Right lobe of liver (tissue), 6 donors: ENCODE measurements at regions not wholly inside any gene's neighbourhood (a gene's known extent, or its start where the extent isn't known, plus 50 kb on each side); places are given as distances from the start of the nearest gene placed in this dataset.

ENCODE experiments used
- ATAC-seq, 4 donors: fragments of 200-7000 bp; cut with Tn5 transposase; one replicate each; pipeline ENCODE4 v1.9.1; 2020; ENCODE audit warnings: mild to moderate bottlenecking in 4 of 4, moderate library complexity in 4 of 4
- DNase-seq, 3 donors: peaks; one replicate each; pipeline ENCODE4 v3.0.0-alpha.2; 2020
- H3K27ac ChIP-seq, 3 donors: fragments of 200-600 bp; one replicate each; pipeline ENCODE4 v1.8.0; 2022
- H3K27me3 ChIP-seq, 2 donors: fragments of 200-600 bp; one replicate each; pipeline ENCODE4 v1.8.0; 2022
- H3K36me3 ChIP-seq, 4 donors: fragments of 200-600 bp; sonication (generic) in 1 of 4; one replicate each; pipeline versions ENCODE4 v1.5.1 to v1.8.0; 2017 to 2022; ENCODE audit warnings: control low read depth in 1 of 4
- H3K4me1 ChIP-seq, 4 donors: fragments of 200-600 bp; sonication (generic) in 1 of 4; one replicate each; pipeline versions ENCODE4 v1.5.1 to v1.8.0; 2017 to 2022; ENCODE audit warnings: control low read depth in 1 of 4
- H3K4me3 ChIP-seq, 3 donors: fragments of 200-600 bp; one replicate each; pipeline ENCODE4 v1.8.0; 2022
- H3K9me3 ChIP-seq, 4 donors: fragments of 200-600 bp; sonication (generic) in 1 of 4; one replicate each; pipeline versions ENCODE4 v1.5.1 to v1.8.0; 2017 to 2022; ENCODE audit warnings: control low read depth in 1 of 4
- POLR2A ChIP-seq: fragments of 450-650 bp; IDR thresholded peaks from one replicate; pipeline ENCODE4 v1.6.1; 2017; ENCODE audit warnings: antibody characterized with exemption, mild to moderate bottlenecking
- WGBS: methylation state at CpG from one replicate; pipeline ENCODE4 v1.1.6; 2018; ENCODE audit warnings: low coverage, low lambda C conversion rate; ENCODE audit not compliant: insufficient coverage; ENCODE audit errors: missing lambda C conversion rate; 5-methylcytosine and 5-hydroxymethylcytosine counted together
- intact Hi-C, 2 donors: fragments of 100-400 bp; cut with DNase I; formaldehyde crosslinking; loops; one replicate each; pipeline versions ENCODE4 v1.11.2 to v1.14.1; 2022
- TF ChIP-seq, protein P1 (sequence below), 4 donors: fragments of 200-600 bp in 3 of 4; fragments of 450-650 bp in 1 of 4; IDR thresholded peaks; one replicate each; pipeline versions ENCODE4 v1.5.1 to v1.8.0; 2016 to 2022; ENCODE audit warnings: antibody characterized with exemption in 4 of 4, mild to moderate bottlenecking in 2 of 4
- donor health status: DM: no; HTN: yes; CAD: no.
- donor health status: DM: no; HTN: no; CAD: no.
- donor health status: DM: no; HTN: no; CAD: no.
- donor health status: DM: no; HTN: yes; CAD: no.
- donor health status: DM: no; HTN: yes; CAD: no.

DNA sequence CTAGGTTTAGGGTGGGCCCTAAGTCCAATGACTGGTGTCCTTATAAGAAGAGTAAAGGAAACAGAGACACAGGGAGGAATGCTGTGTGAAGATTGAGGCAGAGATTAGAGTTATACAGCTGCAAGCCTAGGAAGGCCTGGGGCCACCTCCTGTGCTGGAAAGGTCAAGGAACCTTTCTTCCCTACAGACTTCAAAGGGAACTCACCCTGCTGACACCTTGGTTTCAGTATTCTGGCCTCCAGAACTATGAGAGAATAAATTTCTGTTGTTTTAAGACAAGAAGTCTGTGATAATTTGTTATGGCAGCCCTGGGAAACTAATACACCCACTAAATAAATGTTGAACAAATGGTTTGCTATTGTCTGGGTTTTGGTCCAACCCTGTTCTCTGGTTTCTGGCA lies 102.3 kb upstream of the NEUROD1 start:
- Histone ChIP-seq H3K27me3 (no peaks in the 10 kb centered on the region), H3K9me3 (no peaks in the 10 kb centered on the region), H3K4me3 (no peak overlapping the region), H3K27ac (no peak overlapping the region), H3K4me1 (no peaks in the 10 kb centered on the region), H3K36me3 (no peaks in the 10 kb centered on the region)
- no peak for TF ChIP-seq POLR2A
- TF ChIP-seq, protein P1, sequence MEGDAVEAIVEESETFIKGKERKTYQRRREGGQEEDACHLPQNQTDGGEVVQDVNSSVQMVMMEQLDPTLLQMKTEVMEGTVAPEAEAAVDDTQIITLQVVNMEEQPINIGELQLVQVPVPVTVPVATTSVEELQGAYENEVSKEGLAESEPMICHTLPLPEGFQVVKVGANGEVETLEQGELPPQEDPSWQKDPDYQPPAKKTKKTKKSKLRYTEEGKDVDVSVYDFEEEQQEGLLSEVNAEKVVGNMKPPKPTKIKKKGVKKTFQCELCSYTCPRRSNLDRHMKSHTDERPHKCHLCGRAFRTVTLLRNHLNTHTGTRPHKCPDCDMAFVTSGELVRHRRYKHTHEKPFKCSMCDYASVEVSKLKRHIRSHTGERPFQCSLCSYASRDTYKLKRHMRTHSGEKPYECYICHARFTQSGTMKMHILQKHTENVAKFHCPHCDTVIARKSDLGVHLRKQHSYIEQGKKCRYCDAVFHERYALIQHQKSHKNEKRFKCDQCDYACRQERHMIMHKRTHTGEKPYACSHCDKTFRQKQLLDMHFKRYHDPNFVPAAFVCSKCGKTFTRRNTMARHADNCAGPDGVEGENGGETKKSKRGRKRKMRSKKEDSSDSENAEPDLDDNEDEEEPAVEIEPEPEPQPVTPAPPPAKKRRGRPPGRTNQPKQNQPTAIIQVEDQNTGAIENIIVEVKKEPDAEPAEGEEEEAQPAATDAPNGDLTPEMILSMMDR (IDR thresholded peaks at IDR 0.05), result no peak
- ATAC-seq, result no peak
- intact Hi-C loops, result no loop called here
- DNase-seq, result no peak

DNA sequence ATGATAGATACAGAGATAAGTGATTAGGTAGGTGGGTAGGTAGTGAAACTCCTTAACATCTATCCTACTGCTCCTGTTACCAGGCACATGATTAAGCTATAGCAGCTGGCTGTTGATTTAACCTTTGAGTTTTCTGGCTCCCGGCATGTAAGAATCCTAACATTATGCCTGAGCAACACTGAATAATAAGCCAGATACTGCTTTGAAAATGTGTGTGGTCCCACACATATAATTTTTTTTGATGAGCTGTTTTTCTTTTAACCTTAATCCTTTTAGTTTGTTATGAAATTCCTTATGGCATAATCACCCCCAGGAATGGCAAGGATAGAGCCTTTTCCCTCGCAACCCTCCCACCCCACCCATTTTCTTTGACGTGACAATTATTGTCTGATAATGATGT lies 104.2 kb upstream of the NEUROD1 start:
- H3K27ac ChIP-seq, result no peak overlapping the region
- no peak for ATAC-seq
- no peak for TF ChIP-seq POLR2A
- TF ChIP-seq, protein P1 (IDR thresholded peaks at IDR 0.05), result no peak
- intact Hi-C loops, result no loop called here
- no peaks in the 10 kb centered on the region for H3K4me1 ChIP-seq
- no peak for DNase-seq
- H3K27me3 ChIP-seq, result no peaks in the 10 kb centered on the region
- WGBS, result 68% methylated on average over 3 of the region's 3 CpGs
- no peak overlapping the region for H3K4me3 ChIP-seq
- no peaks in the 10 kb centered on the region for H3K36me3 ChIP-seq
- no peaks in the 10 kb centered on the region for H3K9me3 ChIP-seq

DNA sequence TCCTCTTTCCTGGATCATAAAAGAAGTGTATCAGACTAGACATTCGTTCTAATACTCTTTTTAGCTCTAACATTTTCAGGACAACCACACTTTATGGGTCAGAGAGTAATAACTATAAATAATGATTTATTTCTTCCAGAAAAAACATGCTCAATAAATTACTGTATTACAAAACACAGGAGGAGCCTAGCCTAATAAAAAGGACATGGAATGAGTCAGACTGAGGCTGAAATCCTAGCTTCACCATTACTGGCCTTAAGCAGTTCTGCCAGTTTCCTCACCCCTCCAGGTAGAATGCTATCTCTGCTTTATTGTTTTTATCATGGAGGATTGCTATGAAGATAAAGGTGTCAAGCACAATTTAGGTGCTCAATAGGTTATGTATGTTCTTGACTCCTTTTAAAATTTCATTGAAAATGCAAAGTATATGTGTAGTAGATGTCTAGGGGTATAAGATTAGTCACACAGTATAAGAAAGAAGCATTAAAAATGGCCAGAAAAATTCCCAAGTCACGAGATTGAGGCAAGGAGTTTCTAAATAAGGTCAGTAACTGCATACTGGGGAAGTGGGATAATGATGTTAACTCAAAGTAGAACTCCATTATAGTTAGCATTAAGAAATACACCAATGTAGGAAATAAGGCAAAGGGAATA lies 105.5 kb upstream of the NEUROD1 start:
- no peak for TF ChIP-seq POLR2A
- TF ChIP-seq, protein P1 (IDR thresholded peaks at IDR 0.05), result no peak
- Histone ChIP-seq H3K27ac (no peak overlapping the region), H3K4me3 (no peak overlapping the region), H3K4me1 (peaks cover 0 to 3% (median 0%) of the 10 kb centered on the region in 4 donors), H3K27me3 (no peaks in the 10 kb centered on the region), H3K36me3 (no peaks in the 10 kb centered on the region), H3K9me3 (no peaks in the 10 kb centered on the region)
- 52% methylated on average over 2 of the region's 2 CpGs for WGBS
- intact Hi-C loops, result no loop called here
- ATAC-seq (no peak), DNase-seq (no peak)

DNA sequence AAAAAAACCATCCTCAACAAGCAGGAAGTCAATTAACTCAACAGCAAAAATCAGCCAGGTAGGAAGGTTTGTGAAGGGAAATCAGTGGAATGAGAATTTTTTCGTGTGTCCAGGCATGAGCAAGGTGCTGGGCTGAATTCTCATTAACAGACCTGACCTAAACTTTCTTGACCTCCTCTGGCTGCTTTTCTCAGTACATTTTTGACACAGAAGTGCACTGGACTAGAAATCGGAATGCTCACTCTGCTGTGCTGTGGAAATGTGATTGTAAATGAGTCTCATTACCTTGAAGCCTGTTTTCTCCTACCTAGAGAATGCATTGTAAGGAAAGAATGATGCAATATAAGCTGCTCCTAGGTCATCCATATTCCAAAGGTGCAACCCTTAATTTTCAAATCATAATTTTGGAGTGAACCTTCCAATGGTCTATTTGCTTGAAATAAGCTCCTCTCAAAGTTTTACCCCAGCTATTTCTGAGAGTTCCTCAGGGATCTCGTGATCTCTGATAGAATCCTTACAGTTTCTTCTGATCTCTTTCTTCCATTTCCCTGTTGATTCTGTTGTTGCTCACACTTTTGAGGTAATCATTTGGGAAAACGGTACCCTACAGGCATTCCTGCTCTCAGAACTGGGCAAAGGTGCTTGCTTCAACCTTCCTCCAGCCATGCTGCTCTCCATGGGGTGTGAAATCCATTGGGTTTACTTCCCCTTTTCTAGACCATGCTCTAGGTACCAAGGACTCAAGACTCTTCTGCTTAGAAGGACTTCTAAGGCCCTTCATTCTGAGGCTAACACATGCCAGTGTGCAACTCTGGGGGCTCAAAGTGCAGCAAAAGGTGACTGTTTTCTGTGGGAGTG lies 104.9 kb upstream of the ITPRID2 start:
- 87% methylated on average over 3 of the region's 4 CpGs for WGBS
- ATAC-seq (no peak), DNase-seq (no peak)
- Histone ChIP-seq H3K4me1 (peaks cover 0 to 10% (median 3%) of the 10 kb centered on the region in 4 donors), H3K4me3 (no peak overlapping the region), H3K36me3 (no peaks in the 10 kb centered on the region), H3K27me3 (no peaks in the 10 kb centered on the region), H3K9me3 (no peaks in the 10 kb centered on the region), H3K27ac (no peak overlapping the region)
- no peak for TF ChIP-seq POLR2A
- TF ChIP-seq, protein P1 (IDR thresholded peaks at IDR 0.05), result no peak
- intact Hi-C loops, result no loop called here
